ENCODE measurements at regions not wholly inside any gene's neighbourhood (a gene's known extent, or its start where the extent isn't known, plus 50 kb on each side); places are given as distances from the start of the nearest gene placed in this dataset.

- TF ChIP-seq CTCF (IDR thresholded peaks at IDR 0.05): no peak
- no peak for TF ChIP-seq POLR2A (IDR thresholded peaks at IDR 0.05)
Measured at GRCh38 chr13:40452741-40453334, 213.6 kb downstream of the FOXO1 start.

Data from right lobe of liver (tissue), 4 donors.